ENCODE measurements at regions not wholly inside any gene's neighbourhood (a gene's known extent, or its start where the extent isn't known, plus 50 kb on each side); places are given as distances from the start of the nearest gene placed in this dataset.
"Not testable (repeated sequence)": the region's sequence is repeated elsewhere in the genome, so short reads cannot be mapped to it uniquely, and the experiment has no call there.

DNA sequence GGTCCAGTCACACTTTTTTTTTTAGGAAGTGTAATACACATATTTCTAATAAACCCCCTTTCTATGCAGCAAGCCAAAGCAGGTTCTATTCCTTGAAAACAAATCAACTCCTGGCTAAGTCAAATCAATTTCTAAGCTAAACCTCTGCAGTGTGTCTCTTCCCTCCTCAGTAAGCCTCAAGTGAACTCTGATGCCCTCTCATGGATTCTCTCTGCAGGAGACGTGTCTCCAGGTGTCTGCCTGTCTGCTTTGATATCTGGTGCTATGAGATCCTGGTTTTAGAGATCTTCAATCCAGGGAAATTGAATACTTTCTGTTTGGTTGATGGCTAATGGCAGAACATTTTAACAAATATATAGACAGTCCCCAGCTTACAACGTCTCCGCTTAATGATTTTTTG, 791.7 kb downstream of the AACS start:
- TF ChIP-seq CTCF (IDR thresholded peaks at IDR 0.05) = no peak
- H3K4me3 ChIP-seq = no peak overlapping the region
- no peak for DNase-seq (ENCODE audit: low spot score)
- no peak overlapping the region for H3K27ac ChIP-seq

GRCh38 chr12:125860672-125861288, 795.5 kb downstream of the AACS start:
- H3K27ac ChIP-seq = no peak overlapping the region
- H3K4me3 ChIP-seq = no peak overlapping the region
- no peak for DNase-seq (ENCODE audit: low spot score)
- TF ChIP-seq CTCF (IDR thresholded peaks at IDR 0.05) = no peak

DNA sequence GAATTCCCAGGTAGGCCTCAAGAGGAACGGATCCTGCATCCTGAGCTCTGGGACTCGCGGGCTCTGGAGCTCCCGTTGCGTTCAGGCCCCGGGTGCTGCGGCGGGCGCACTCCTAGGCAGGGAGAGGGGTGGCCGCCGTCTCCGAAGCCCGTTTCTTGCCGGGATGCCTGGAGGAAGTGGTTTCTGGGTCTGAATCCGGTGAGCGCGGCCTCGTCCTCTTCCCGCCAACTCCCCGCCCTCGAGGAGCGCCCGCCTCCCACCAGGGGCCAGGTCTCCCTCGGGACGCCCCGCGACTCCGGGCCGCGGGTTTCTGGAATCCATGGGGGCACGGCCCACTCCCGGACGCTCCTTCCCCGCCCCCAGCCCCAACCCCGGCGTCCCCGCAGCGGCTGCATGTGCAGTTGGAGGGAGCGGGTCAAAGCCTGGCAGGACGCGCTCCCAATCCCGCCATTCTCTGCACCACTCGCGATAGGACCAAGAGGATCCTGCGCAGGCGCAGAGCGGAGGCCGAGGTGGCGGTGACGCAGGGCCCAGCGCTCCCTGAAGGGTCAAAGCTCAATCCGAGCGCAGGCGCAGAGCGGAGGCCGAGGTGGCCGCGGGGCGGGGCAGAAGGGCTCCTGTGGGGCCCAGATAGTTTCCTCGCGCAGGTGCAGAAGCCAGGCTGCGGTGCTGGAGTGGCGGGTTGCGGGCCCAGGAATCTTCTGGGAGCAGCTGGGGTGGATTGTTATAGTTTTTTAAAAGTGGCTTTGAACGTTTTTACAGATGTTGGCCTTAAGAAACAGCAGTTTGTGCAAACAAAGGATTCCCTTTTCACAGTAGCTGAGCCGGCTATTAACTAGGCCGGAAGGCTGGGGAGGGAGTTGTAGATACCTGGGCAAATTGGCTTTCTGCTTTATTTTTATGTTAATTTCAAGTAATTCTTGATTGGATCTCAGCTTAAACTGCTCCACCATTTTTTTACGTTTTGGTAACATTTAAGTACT, 796.4 kb downstream of the AACS start:
- peak overlapping the region; percentile 55 for H3K4me3 ChIP-seq
- no peak for TF ChIP-seq CTCF (IDR thresholded peaks at IDR 0.05)
- no peak overlapping the region for H3K27ac ChIP-seq
- no peak for DNase-seq (ENCODE audit: low spot score)

DNA sequence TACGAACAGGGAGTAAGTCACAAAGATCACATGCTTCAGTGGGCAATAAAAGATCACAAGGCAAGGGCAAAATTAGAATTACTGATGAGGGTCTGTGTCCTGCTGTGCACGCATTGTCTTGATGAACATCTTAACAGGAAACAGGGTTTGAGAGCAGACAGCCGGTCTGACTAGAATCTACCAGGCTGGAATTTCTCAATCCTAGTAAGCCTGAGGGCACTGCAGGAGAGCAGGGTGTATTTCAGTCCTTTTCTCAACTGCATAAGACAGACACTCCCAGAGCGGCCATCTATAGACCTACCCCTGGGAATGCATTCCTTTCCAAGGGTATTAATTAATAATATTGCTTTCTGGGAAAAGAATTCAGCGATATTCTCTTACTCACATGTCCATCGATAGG, 800.0 kb downstream of the AACS start:
- H3K4me3 ChIP-seq; H3K27ac ChIP-seq; DNase-seq (ENCODE audit: low spot score): not testable (repeated sequence)

DNA sequence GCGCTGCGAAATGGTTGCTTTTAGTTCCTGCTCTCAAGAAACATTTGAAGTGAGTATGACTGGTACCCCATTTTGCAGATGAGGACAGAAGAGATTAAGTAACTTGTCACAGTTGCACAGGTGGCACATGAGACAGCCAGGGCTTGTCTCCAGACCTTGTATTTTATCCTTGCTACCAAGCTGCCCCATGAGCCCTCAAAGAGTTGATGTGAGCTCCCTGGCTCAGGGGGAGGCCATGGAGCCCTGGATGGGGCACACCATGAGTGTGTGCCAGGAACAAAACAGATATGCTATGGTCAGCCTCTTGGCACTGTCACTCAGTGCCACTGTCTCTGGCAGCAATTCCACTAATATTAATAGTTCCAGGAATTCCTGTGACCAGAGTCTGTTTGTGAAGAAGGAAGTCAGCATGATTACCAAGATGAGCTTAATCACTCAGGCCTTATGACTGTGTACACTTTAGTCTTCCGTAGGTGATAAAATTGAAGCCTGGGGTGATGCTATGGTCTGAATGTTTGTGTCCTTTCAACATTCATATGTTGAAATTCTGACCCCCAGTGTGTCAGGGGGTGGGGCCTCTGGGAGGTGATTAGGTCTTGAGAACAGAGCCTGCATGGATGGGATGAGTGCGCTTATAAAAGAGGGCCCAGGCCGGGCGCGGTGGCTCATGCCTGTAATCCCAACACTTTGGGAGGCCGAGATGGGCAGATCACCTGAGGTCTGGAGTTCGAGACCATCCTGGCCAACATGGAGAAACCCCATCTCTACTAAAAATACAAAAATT, 806.8 kb downstream of the AACS start:
- no peak for TF ChIP-seq CTCF (IDR thresholded peaks at IDR 0.05)
- DNase-seq (ENCODE audit: low spot score) = no peak
- H3K27ac ChIP-seq = no peak overlapping the region
- no peak overlapping the region for H3K4me3 ChIP-seq

DNA sequence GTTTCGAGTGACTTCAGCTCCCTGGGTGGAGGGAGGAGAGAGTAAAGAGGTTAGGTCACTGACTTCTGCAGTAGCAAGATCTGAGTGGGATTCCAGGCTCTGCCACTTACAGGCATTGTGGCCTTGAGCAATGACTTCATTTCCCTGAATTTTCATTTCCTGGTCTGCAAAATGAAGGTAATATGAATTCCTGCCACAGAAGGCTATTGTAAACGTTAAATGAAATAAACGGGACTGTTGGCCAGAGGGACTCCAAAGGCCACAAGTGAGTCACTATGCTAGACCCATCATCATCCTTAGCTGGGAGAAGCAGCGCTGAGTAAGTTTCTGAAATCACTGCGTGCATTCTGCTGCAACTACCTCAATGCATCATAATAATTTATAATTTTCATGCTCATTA, 807.8 kb downstream of the AACS start:
- Histone ChIP-seq H3K4me3 (no peak overlapping the region), H3K27ac (no peak overlapping the region)
- no peak for DNase-seq (ENCODE audit: low spot score)
- no peak for TF ChIP-seq CTCF (IDR thresholded peaks at IDR 0.05)

DNA sequence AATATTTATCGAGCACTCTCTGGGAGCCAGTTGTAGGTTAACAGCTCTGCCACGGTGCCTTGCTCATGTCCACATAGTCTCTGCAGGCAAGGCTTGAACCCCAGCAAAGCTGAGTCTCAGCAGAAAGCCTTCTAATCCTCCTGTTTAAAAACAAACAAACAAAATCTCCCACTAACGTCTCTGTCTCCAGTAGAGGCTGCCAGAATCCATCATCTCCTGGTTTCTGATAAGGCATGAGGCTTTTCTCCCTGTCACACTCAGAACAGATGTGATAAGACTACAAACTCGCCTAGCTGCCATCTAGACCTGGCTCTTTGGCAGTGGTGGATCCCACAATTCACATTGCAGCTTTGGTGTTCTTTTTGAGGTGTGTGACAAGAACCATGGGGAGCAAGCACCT, 813.2 kb downstream of the AACS start:
- TF ChIP-seq CTCF (IDR thresholded peaks at IDR 0.05) = no peak
- no peak overlapping the region for H3K27ac ChIP-seq
- no peak for DNase-seq (ENCODE audit: low spot score)
- no peak overlapping the region for H3K4me3 ChIP-seq

Measured in coronary artery (tissue), 2 donors.